Lung microvascular endothelial cell (primary cell): ENCODE measurements at regions not wholly inside any gene's neighbourhood (a gene's known extent, or its start where the extent isn't known, plus 50 kb on each side); places are given as distances from the start of the nearest gene placed in this dataset.

ENCODE experiments used
- DNase-seq, 2 donors: peaks; one replicate each; pipeline versions ENCODE4 v3.0.0 to v3.0.0-alpha.2; 2010; ENCODE audit warnings: low read depth in 2 of 2

DNA sequence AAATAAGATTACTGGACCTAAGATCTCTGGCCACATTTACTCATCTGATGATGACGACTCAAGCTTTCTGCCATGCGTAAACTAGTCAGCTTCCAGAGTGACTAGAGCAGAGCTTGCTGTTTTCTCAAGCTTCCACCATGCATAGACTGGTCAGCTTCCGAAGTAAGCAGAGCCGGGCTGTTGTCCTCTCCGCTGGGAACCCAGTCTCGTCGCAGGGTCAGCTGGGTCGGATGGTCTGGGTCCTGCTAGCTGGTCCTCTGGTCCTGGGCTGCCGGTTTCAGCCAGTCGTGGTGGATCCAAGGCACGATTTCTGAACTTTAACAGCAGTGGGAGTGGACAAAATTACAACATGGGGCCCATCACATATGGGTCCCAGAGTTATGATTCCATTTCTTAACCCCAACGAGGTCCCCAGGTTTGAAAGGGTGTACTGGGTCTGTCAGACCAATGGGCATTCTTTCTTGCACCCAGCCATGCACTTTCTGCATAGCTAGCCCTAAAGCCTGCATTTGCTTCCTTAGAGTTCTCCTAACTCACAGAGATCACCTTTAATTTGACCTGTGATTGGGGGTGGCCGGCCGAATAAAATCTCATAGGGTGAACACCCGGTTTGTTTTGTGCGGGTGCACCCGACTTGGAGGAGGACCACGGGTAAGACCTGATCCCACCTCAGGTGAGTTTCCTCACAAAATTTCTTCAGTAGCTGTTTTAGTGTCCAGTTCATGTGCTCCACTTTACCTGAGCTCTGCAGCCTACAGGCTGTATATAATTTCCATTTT, 1312.8 kb downstream of the TMEM121 start:
- no peak for DNase-seq

- DNase-seq, result no peak
Observed at GRCh38 chr14:106840258-106840657, 1313.9 kb downstream of the TMEM121 start.

DNA sequence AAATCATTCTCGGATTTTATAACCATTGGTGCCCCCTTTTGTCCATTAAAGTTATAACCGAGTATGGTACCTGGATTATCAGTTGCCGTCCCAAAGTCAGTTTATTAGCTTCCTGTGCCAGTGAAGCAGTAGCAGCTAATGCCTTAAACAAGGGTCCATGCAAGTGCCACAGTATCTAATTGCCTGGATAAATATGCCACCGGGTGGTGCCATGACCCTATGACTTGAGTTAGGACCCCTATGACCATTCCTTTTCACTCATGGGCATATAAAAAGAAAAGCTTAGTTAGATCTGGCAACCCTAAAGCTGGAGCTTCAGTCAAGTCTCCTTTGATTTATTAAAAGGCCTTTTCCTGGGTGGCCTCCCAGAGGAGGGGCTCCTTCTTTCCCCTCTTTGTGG, 1314.6 kb downstream of the TMEM121 start:
- no peak for DNase-seq

- DNase-seq, result no peak
Observed at GRCh38 chr14:106841701-106842100, 1315.3 kb downstream of the TMEM121 start.

DNA sequence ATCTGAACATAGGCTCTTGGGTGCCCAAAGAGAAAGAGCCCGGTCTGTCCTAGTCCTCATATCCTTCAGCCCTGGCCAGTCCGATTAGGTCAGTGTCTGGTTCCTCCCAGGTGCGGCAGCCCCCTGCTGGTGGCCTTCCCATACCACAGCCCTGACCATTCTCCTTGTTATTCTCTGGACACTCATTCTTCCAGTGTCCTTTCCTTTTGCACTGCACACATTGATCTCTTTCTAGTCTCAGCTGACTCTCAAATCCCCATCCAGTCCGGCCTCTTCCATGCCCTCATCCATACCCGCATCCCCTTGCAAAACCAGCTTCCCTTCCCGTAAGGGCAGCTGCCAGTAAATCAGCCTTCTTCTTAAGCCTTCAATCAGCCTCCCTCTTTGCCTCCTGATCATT, 1316.3 kb downstream of the TMEM121 start:
- DNase-seq, result no peak

DNA sequence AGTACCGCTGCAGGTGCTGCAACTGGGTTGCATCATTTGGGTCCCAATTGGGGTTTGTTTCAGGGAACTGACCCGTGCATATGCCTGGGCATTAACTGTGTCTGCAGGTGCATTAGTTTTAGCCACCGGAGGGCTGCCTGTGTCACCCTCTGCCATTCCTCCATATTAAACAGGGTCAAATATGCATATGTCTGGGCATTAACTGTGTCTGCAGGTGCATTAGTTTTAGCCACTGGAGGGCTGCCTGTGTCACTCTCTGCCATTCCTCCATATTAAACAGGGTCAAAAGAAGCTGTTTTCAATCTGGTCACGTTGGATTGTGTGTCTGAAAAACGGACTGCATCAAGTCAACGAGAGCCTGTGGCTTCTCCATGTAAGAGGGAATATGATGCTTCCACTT, 1317.0 kb downstream of the TMEM121 start:
- DNase-seq, result no peak

DNA sequence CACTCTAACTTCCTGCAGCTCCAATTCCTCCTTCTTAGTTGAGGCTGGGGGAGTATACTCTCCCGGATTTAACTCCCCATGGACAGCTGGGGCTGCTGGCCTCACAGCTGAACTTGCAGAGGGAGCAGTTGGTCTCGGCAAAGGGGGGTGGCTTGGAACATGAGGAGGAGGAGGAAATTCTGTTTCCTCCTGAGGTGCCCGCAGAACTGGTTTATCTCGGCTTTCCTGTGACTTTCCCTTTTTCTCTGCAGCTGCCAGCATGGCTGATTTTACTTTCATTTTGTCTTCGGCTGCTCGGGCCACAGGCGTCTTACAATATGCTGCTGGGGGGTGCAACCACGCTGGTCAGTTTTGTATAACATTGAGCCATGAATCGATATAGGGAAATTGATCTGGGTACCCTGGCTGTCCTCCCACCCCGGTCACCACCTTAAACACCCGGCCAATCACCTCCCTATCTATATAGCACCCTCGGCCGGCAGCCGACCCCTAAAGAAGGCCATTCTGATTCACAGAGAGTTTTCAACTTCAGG, 1317.6 kb downstream of the TMEM121 start:
- peak in 1 of 2 donors; percentile 4 for DNase-seq

DNA sequence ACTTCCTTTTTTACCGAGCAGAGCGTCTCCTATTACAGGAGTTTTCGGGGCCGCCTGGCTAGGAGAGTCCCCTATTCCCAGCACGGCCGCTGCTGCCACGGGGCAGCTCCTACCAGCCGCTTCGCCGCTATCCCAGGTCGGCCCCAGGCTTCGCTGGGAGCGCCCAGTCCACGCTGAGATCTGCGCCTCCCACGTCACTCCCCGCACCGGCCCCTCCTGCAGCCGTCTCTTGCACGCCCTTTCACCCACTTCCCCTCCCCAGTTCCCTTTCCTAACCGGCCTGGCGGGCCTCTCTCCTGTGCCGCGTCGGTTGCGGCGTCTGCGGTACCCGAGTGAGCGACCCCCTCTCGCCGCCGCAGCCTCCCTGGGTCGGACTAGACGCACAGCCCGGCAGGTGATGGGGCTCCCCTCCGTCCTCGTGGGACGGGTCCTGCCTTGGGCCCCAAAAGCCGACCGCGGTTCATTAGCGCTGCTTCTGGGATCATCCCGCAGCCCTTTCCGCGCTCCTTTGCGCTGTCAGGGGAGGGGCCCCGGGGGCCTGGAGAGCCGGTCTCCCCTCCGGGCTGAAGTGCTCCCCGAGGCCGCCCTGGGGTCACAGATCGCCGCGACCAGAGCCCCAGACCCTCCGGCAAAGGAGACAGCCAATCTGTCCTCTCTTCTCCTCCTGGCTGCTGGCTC, 1318.4 kb downstream of the TMEM121 start:
- peak in 1 of 2 donors; percentile 23 for DNase-seq

DNA sequence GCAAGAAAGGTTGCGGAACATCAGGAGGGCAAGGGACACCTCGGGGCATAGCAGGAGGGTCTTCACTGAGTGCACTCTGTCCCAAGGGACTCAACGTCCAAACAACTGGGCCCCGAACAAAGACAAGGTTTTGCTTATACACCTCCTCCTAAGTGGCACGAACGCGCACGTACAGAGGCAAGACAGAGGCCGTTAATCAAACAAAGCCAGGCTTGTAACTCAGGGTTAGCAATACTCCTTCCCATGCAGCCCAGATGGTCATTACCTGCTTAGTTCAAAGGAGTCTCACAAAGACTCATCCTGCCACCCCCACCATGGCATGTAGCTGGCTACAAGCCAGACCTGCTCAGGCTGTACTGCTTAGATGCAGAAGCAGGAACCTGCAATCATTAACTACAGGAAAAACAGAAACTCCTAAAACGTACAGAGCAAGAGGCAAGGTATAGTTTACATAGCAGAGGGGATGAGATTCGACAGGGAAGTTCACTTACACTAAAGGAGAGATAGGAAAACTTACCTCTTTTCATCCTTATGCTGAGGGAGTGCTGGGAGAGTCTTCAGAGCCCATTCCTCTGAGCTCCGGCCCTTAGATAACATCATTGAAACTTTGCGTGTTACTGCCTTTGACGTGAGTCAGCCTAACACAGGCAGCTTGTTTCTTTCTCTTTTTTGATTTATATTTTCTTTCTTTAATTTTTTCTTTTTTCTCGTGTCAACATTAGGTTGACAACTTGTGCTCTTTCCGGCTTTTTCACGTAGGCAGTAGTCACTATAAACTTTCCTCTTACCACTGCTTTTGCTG, 1319.1 kb downstream of the TMEM121 start:
- DNase-seq, result no peak

DNA sequence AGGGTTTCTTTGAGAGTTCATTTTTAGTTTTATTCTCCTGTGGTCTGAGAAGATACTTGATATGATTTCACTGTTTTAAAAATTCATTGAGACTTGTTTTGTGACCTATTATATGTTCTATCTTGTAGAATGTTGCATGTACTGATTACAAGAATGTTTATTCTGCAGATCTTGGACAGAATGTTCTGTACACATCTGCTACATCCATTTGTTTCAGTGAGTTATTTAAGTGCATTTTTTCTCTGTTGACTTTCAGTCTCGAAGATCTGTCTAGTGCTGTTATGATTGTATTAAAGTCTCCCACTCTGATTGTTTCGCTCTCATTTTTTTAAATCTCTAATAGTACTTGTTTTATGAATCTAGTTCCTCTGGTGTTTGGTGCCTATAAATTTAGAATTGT, 1319.8 kb downstream of the TMEM121 start:
- no peak for DNase-seq

- DNase-seq, result no peak
Observed at GRCh38 chr14:106848330-106849121, 1322.1 kb downstream of the TMEM121 start.

- DNase-seq, result no peak
Observed at GRCh38 chr14:106850913-106851825, 1324.8 kb downstream of the TMEM121 start.

GRCh38 chr14:106872611-106873446, 1346.4 kb downstream of the TMEM121 start:
- peak; percentile 22 to 37 for DNase-seq

DNA sequence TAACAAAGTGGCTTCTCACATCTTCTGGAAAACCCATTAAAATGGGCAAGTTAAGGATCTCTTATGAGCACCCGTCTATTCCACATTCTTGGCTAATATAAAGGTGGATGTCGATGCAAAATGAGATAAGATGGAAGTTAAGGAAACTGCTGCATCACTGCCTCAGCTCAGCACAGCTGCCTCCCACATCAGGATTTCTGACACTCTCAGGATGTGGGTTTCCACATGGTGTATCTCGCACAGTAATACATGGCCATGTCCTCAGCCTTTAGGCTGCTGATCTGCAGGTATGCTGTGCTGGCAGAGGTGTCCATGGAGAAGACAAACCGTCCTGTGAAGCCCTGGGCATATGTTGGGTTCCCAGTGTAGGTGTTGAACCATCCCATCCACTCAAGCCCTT, 1348.0 kb downstream of the TMEM121 start:
- no peak for DNase-seq

DNA sequence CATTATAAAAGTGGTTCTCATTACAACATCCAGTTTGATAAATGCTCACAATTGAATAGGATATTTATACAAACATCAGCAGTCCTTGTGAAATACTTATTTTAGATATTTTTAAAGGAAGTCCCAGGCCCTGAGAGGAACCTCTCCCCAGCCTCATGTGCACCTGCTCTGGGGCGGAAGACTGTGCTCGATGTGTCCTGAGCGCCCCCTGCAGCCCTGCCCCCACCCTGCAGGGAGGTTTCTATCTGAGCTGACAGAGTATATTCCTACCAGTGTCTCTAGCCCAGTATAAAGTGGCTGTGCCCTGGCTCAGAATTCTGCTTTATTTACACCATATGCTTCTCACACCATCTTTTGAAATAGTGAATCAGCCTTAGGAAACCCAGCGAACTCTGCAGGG, 1349.1 kb downstream of the TMEM121 start:
- DNase-seq, result no peak

DNA sequence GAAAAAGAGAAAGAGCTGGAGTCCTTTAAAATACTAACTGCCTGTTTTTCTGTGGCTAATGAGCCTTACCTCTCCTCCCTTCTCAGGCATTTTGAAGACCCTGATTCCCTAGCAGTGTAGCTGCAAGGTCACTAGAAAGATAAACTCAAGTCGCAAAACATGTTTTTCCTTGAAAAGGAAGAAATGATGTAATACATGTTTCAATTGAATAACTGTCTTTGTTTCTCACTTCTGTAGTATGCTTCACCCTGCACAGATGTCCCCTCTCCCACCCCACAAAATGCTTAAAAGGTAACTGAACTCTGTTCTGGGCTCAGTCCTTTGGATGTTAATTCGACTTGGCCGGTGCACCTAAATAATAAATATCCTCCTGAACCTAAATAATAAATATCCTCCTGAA, 1350.3 kb downstream of the TMEM121 start:
- DNase-seq, result no peak

- DNase-seq, result no peak
Observed at GRCh38 chr14:106877517-106877916, 1351.1 kb downstream of the TMEM121 start.

DNA sequence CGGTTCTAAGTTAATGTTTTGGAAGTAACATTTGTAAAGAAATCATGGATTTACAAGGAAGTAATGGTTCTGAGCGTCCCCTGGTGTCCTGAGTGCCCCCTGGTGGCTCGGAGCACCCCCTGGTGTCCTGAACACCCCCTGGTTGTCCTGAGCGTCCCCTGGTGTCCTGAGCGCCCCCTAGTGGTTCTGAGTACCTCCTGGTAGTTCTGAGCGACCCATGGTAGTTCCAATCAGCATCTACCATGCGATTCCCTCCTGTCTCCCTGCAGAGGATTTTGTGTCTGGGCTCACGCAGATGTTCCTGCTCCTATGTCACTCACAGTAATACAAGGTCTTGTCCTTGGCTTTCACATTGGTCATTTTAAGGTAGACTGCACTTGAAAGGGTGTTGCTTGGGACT, 1352.9 kb downstream of the TMEM121 start:
- DNase-seq, result peak; percentile 33 to 37

- peak; percentile 5 to 22 for DNase-seq
Observed at GRCh38 chr14:106883218-106883692, 1356.9 kb downstream of the TMEM121 start.
